Hypothalamus (tissue), 51 donors: ENCODE measurements at regions not wholly inside any gene's neighbourhood (a gene's known extent, or its start where the extent isn't known, plus 50 kb on each side); places are given as distances from the start of the nearest gene placed in this dataset.

Source experiments
- DNase-seq, 51 donors: peaks; one replicate each; lab custom pipeline; 2025; lab: John Stamatoyannopoulos, UW

- no peak for DNase-seq
Measured at GRCh38 chr3:144286235-144286910, 314.8 kb downstream of the DIPK2A start.

- DNase-seq, result no peak
Measured at GRCh38 chr3:144287001-144287400, 315.4 kb downstream of the DIPK2A start.

- no peak for DNase-seq
Measured at GRCh38 chr3:144289057-144289456, 317.4 kb downstream of the DIPK2A start.

GRCh38 chr3:144294659-144295538, 323.3 kb downstream of the DIPK2A start:
- DNase-seq, result no peak

GRCh38 chr3:144295613-144296012, 324.0 kb downstream of the DIPK2A start:
- no peak for DNase-seq

GRCh38 chr3:144296808-144297207, 325.2 kb downstream of the DIPK2A start:
- DNase-seq, result no peak

- no peak for DNase-seq
Measured at GRCh38 chr3:144301863-144302262, 330.2 kb downstream of the DIPK2A start.

- DNase-seq, result no peak
Measured at GRCh38 chr3:144307951-144308350, 336.3 kb downstream of the DIPK2A start.

GRCh38 chr3:144308396-144308795, 336.8 kb downstream of the DIPK2A start:
- DNase-seq, result no peak

GRCh38 chr3:144312702-144313101, 341.1 kb downstream of the DIPK2A start:
- no peak for DNase-seq

- DNase-seq, result no peak
Measured at GRCh38 chr3:144314946-144315345, 343.3 kb downstream of the DIPK2A start.

GRCh38 chr3:144317961-144318360, 346.3 kb downstream of the DIPK2A start:
- DNase-seq, result no peak

- no peak for DNase-seq
Measured at GRCh38 chr3:144324076-144324475, 352.5 kb downstream of the DIPK2A start.

GRCh38 chr3:144332868-144333267, 361.2 kb downstream of the DIPK2A start:
- DNase-seq, result no peak

- DNase-seq, result peak in 1 of 51 donors; percentile 6
Measured at GRCh38 chr3:144341471-144341870, 369.8 kb downstream of the DIPK2A start.

- DNase-seq, result no peak
Measured at GRCh38 chr3:144343343-144343742, 371.7 kb downstream of the DIPK2A start.

- no peak for DNase-seq
Measured at GRCh38 chr3:144343777-144344176, 372.2 kb downstream of the DIPK2A start.

GRCh38 chr3:144344925-144345548, 373.4 kb downstream of the DIPK2A start:
- DNase-seq, result no peak

GRCh38 chr3:144350125-144350524, 378.5 kb downstream of the DIPK2A start:
- DNase-seq, result no peak

GRCh38 chr3:144351011-144351410, 379.4 kb downstream of the DIPK2A start:
- DNase-seq, result no peak

GRCh38 chr3:144351773-144352365, 380.2 kb downstream of the DIPK2A start:
- no peak for DNase-seq
